Activated CD8-positive, alpha-beta T cell treated with anti-CD3 and anti-CD28 coated beads, Interleukin-2, amount 10 ng/mL, durations not matched to agents 7 days and 5 days (primary cell): ENCODE measurements at regions not wholly inside any gene's neighbourhood (a gene's known extent, or its start where the extent isn't known, plus 50 kb on each side); places are given as distances from the start of the nearest gene placed in this dataset.

Source experiments
- ATAC-seq: fragments of 150-1000 bp; cut with Tn5 transposase; one replicate; pipeline ENCODE4 v1.10.0; 2021; ENCODE audit warnings: moderate library complexity
- CTCF ChIA-PET: fragments of 350-600 bp; sonication (Branson Sonifier 250); formaldehyde crosslinking; loops from one replicate; lab custom pipeline; 2021; ENCODE audit warnings: antibody characterized with exemption; lab: Charles Lee
- POLR2A ChIA-PET: fragments of 350-600 bp; sonication (Branson Sonifier 250); formaldehyde crosslinking; loops from one replicate; lab custom pipeline; 2021; ENCODE audit warnings: antibody characterized with exemption; lab: Charles Lee
- DNase-seq: peaks from one replicate; pipeline ENCODE4 v3.0.0-alpha.2; 2020
- H3K27ac Mint-ChIP-seq: one replicate; pipeline ENCODE4 v1.8.0; 2021; ENCODE audit warnings: mild to moderate bottlenecking, mixed read lengths
- H3K27me3 Mint-ChIP-seq: one replicate; pipeline ENCODE4 v1.8.0; 2021; ENCODE audit warnings: low read depth, mixed read lengths
- H3K36me3 Mint-ChIP-seq: one replicate; pipeline ENCODE4 v1.8.0; 2021; ENCODE audit warnings: low read depth, mixed read lengths
- H3K4me1 Mint-ChIP-seq: one replicate; pipeline ENCODE4 v1.8.0; 2021; ENCODE audit warnings: low read depth, mixed read lengths
- H3K4me3 Mint-ChIP-seq: one replicate; pipeline ENCODE4 v1.8.0; 2021; ENCODE audit warnings: mild to moderate bottlenecking, mixed read lengths
- H3K9me3 Mint-ChIP-seq: one replicate; pipeline ENCODE4 v1.8.0; 2022; ENCODE audit warnings: mixed read lengths; ENCODE audit not compliant: insufficient read depth

GRCh38 chr3:124576565-124577493 is 153.4 kb upstream of the UMPS start:
- H3K36me3 Mint-ChIP-seq, result no peaks in the 10 kb centered on the region

GRCh38 chr3:124577494-124578167 is 152.6 kb upstream of the UMPS start:
- no peak for ATAC-seq

More at GRCh38 chr3:124576565-124577493, 153.4 kb upstream of the UMPS start:
- Mint-ChIP-seq H3K27me3 (peaks cover 35% of the 10 kb centered on the region), H3K9me3 (no peaks in the 10 kb centered on the region), H3K4me1 (peaks cover 27% of the 10 kb centered on the region), H3K4me3 (no peak overlapping the region), H3K27ac (no peak overlapping the region)
- DNase-seq (no peak), ATAC-seq (no peak)
- ChIA-PET POLR2A (no interaction called here), CTCF (interaction anchor here (0.9 to 1.7 kb wide), 3 partner anchors 18 to 184 kb away, joined by 3 to 7 read pairs (median 3); no protein-coding TSS in a partner anchor)

GRCh38 chr3:124579641-124580040 is 150.6 kb upstream of the UMPS start:
- H3K27ac Mint-ChIP-seq, result no peak overlapping the region
- H3K36me3 Mint-ChIP-seq, result no peaks in the 10 kb centered on the region
- CTCF ChIA-PET, result interaction anchor here (0.9 kb wide), 1 partner anchor 21 kb away, joined by 3 read pairs; no protein-coding TSS in a partner anchor

More at GRCh38 chr3:124577494-124578167, 152.6 kb upstream of the UMPS start:
- no peaks in the 10 kb centered on the region for H3K36me3 Mint-ChIP-seq
- no peak overlapping the region for H3K27ac Mint-ChIP-seq
- H3K4me3 Mint-ChIP-seq, result no peak overlapping the region
- DNase-seq, result no peak
- peaks cover 27% of the 10 kb centered on the region for H3K4me1 Mint-ChIP-seq
- POLR2A ChIA-PET, result no interaction called here
- peaks cover 34% of the 10 kb centered on the region for H3K27me3 Mint-ChIP-seq
- CTCF ChIA-PET, result interaction anchor here (1.7 kb wide), 1 partner anchor 111 kb away, joined by 7 read pairs; no protein-coding TSS in a partner anchor
- H3K9me3 Mint-ChIP-seq, result no peaks in the 10 kb centered on the region

GRCh38 chr3:124582196-124582595 is 148.1 kb upstream of the UMPS start:
- ChIA-PET POLR2A (no interaction called here), CTCF (no interaction called here)
- Mint-ChIP-seq H3K27me3 (peaks cover 64% of the 10 kb centered on the region), H3K4me1 (peaks cover 16% of the 10 kb centered on the region), H3K4me3 (no peak overlapping the region), H3K27ac (no peak overlapping the region), H3K9me3 (no peaks in the 10 kb centered on the region), H3K36me3 (no peaks in the 10 kb centered on the region)
- ATAC-seq (no peak), DNase-seq (no peak)

More at GRCh38 chr3:124579641-124580040, 150.6 kb upstream of the UMPS start:
- ATAC-seq, result no peak
- peaks cover 49% of the 10 kb centered on the region for H3K27me3 Mint-ChIP-seq
- POLR2A ChIA-PET, result interaction anchor here (0.7 kb wide), 1 partner anchor 1147 kb away, joined by 3 read pairs; no protein-coding TSS in a partner anchor
- no peaks in the 10 kb centered on the region for H3K9me3 Mint-ChIP-seq
- no peak for DNase-seq
- H3K4me1 Mint-ChIP-seq, result peaks cover 23% of the 10 kb centered on the region
- no peak overlapping the region for H3K4me3 Mint-ChIP-seq

GRCh38 chr3:124582621-124583395 is 147.4 kb upstream of the UMPS start:
- Mint-ChIP-seq H3K4me1 (peaks cover 14% of the 10 kb centered on the region), H3K4me3 (no peak overlapping the region), H3K27ac (no peak overlapping the region), H3K36me3 (no peaks in the 10 kb centered on the region), H3K27me3 (peaks cover 65% of the 10 kb centered on the region), H3K9me3 (no peaks in the 10 kb centered on the region)
- DNase-seq (no peak), ATAC-seq (no peak)
- ChIA-PET CTCF (no interaction called here), POLR2A (no interaction called here)

- DNase-seq (peak; percentile 27), ATAC-seq (peak; percentile 36)
- peak overlapping the region; percentile 26 for H3K4me3 Mint-ChIP-seq
- H3K27me3 Mint-ChIP-seq, result peaks cover 67% of the 10 kb centered on the region
- CTCF ChIA-PET, result no interaction called here
- H3K27ac Mint-ChIP-seq, result no peak overlapping the region
- peaks cover 14% of the 10 kb centered on the region for H3K4me1 Mint-ChIP-seq
- H3K9me3 Mint-ChIP-seq, result no peaks in the 10 kb centered on the region
- H3K36me3 Mint-ChIP-seq, result no peaks in the 10 kb centered on the region
- POLR2A ChIA-PET, result no interaction called here
These were observed 146.1 kb upstream of the UMPS start for GRCh38 chr3:124584245-124584551.

- ChIA-PET CTCF (interaction anchor here (1.4 kb wide), 1 partner anchor 104 kb away, joined by 3 read pairs; no protein-coding TSS in a partner anchor), POLR2A (no interaction called here)
- peak; percentile 78 for ATAC-seq
- Mint-ChIP-seq H3K27ac (no peak overlapping the region), H3K36me3 (no peaks in the 10 kb centered on the region), H3K4me3 (peak overlapping the region; percentile 67), H3K27me3 (peaks cover 66% of the 10 kb centered on the region), H3K9me3 (no peaks in the 10 kb centered on the region), H3K4me1 (peaks cover 14% of the 10 kb centered on the region)
- DNase-seq, result peak; percentile 37
These were observed 145.5 kb upstream of the UMPS start for GRCh38 chr3:124584552-124585391.

- Mint-ChIP-seq H3K27ac (no peak overlapping the region), H3K4me1 (peaks cover 14% of the 10 kb centered on the region), H3K36me3 (no peaks in the 10 kb centered on the region), H3K9me3 (no peaks in the 10 kb centered on the region), H3K4me3 (no peak overlapping the region), H3K27me3 (peaks cover 65% of the 10 kb centered on the region)
- ChIA-PET CTCF (interaction anchor here (1.4 kb wide), 1 partner anchor 103 kb away, joined by 3 read pairs; no protein-coding TSS in a partner anchor), POLR2A (no interaction called here)
- no peak for DNase-seq
- no peak for ATAC-seq
These were observed 143.9 kb upstream of the UMPS start for GRCh38 chr3:124586126-124587052.

GRCh38 chr3:124587053-124587408 is 143.2 kb upstream of the UMPS start:
- ATAC-seq (no peak), DNase-seq (no peak)
- peaks cover 61% of the 10 kb centered on the region for H3K27me3 Mint-ChIP-seq
- POLR2A ChIA-PET, result no interaction called here
- peaks cover 14% of the 10 kb centered on the region for H3K4me1 Mint-ChIP-seq
- CTCF ChIA-PET, result no interaction called here
- H3K9me3 Mint-ChIP-seq, result no peaks in the 10 kb centered on the region
- H3K4me3 Mint-ChIP-seq, result no peak overlapping the region
- no peak overlapping the region for H3K27ac Mint-ChIP-seq
- H3K36me3 Mint-ChIP-seq, result no peaks in the 10 kb centered on the region

- CTCF ChIA-PET, result no interaction called here
- POLR2A ChIA-PET, result no interaction called here
- peaks cover 20% of the 10 kb centered on the region for H3K4me1 Mint-ChIP-seq
These were observed 142.2 kb upstream of the UMPS start for GRCh38 chr3:124588036-124588435.

More at GRCh38 chr3:124588036-124588435, 142.2 kb upstream of the UMPS start:
- Mint-ChIP-seq H3K27ac (no peak overlapping the region), H3K36me3 (no peaks in the 10 kb centered on the region), H3K27me3 (peaks cover 64% of the 10 kb centered on the region), H3K9me3 (no peaks in the 10 kb centered on the region), H3K4me3 (no peak overlapping the region)
- no peak for ATAC-seq
- no peak for DNase-seq
